ENCODE measurements at regions not wholly inside any gene's neighbourhood (a gene's known extent, or its start where the extent isn't known, plus 50 kb on each side); places are given as distances from the start of the nearest gene placed in this dataset.

GRCh38 chr6:4466769-4467480 lies 309.3 kb upstream of the CDYL start:
- H3K4me3 ChIP-seq (ENCODE audit: low read depth, low read length) = no peak overlapping the region

DNA sequence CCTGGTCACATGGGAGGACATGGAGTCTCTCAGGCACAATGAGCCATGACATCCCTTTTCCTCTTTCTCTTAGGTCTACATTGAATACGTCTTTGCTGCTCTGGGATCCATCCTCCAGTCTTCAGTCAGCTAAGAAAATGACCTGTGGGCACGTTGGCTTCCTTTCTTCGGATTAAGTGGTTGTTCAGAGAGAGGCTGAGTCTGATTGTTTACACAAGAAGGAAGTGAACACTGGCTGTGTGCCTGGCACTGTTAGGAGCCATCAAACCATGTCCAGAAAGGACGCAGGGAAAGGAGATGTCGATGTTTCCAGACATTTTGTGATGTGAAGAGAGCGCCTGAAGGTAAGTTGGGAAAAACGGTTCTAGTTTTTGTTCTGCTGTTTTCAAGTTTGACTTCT lies 309.9 kb upstream of the CDYL start:
- no peak overlapping the region for H3K4me3 ChIP-seq (ENCODE audit: low read depth, low read length)

- H3K4me3 ChIP-seq (ENCODE audit: low read depth, low read length) = no peak overlapping the region
Observed at GRCh38 chr6:4464638-4465037, 311.6 kb upstream of the CDYL start.

- no peak overlapping the region for H3K4me3 ChIP-seq (ENCODE audit: low read depth, low read length)
Observed at GRCh38 chr6:4463236-4463635, 313.0 kb upstream of the CDYL start.

GRCh38 chr6:4460586-4461475 lies 315.4 kb upstream of the CDYL start:
- H3K4me3 ChIP-seq (ENCODE audit: low read depth, low read length) = no peak overlapping the region

DNA sequence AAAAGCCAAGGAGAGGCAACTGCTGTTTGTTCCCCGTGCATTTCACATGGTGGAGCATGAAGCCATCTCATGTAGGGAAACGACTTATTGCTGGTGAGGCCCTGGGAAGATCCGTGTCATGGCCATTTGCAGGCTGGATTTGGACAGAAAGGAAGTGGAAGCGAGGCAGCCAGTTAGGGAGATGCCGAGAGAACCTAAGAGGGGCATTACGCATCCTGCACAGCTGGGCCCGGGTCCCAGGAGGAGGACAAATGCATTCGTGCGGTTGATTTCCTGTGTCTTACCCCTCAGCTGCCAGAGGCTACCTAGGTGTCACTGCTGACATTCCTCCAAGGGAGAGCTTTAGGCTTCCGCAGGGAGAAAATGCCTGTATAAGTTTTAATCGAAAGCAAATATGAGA lies 316.2 kb upstream of the CDYL start:
- no peak overlapping the region for H3K4me3 ChIP-seq (ENCODE audit: low read depth, low read length)

GRCh38 chr6:4459032-4459431 lies 317.2 kb upstream of the CDYL start:
- no peak overlapping the region for H3K4me3 ChIP-seq (ENCODE audit: low read depth, low read length)

GRCh38 chr6:4451718-4452117 lies 316.3 kb upstream of the ECI2 start:
- H3K4me3 ChIP-seq (ENCODE audit: low read depth, low read length) = no peak overlapping the region

GRCh38 chr6:4451081-4451480 lies 315.7 kb upstream of the ECI2 start:
- H3K4me3 ChIP-seq (ENCODE audit: low read depth, low read length) = no peak overlapping the region

DNA sequence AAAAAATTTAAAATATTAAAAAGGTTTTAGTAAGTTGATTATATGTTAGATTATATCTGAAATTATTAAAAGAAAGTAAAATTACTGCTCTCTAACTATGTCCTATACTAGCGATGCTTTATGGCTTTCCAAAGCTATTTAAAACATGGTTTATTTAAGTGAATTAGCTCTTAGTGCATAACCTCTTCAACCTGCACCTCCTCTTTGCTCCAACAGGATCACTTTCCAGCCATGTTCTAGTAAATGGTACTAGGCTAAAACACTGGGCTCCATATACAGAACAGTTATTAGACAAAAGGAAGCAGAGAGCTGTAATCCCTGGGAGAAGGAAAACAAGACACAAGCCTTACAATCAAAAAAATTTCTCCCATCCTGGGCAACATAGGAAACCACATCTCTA lies 314.9 kb upstream of the ECI2 start:
- H3K4me3 ChIP-seq (ENCODE audit: low read depth, low read length) = no peak overlapping the region

DNA sequence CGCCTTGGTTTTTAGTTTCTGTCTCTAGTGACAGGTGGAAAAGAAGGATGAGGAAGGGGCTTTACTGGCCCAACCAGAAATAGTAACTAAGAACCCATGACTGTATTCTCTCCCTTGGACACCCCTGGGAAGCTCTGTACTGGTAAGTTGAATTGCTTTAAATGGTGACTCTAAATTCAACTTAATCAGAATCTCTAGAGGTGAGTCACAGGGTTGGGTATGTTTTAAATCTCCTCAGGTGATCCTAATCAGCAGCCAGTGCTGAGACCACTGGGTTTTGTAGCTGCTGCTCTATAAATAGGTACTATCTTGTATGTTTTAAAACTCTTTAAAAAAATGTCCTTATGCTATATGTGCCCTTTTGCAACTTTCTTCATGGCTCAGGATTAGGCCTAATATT lies 314.0 kb upstream of the ECI2 start:
- no peak overlapping the region for H3K4me3 ChIP-seq (ENCODE audit: low read depth, low read length)

DNA sequence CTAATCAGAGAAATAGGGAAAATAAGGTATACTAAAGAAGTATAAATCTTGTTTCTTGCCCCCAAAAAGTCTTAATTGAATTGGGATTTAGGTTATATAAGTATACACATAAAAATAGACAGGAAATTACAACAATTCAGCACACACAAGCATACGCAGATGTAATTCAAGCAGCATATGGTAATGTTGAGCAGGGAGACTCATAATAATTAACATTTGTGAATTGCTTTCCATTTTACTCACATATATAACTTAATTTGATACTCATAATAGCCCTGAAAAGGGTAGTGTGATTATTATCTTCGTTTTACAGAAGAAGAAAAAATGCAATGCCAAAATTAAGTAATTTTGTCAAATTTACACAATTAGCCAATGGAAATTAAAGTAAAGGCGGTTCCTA lies 313.5 kb upstream of the ECI2 start:
- no peak overlapping the region for H3K4me3 ChIP-seq (ENCODE audit: low read depth, low read length)

DNA sequence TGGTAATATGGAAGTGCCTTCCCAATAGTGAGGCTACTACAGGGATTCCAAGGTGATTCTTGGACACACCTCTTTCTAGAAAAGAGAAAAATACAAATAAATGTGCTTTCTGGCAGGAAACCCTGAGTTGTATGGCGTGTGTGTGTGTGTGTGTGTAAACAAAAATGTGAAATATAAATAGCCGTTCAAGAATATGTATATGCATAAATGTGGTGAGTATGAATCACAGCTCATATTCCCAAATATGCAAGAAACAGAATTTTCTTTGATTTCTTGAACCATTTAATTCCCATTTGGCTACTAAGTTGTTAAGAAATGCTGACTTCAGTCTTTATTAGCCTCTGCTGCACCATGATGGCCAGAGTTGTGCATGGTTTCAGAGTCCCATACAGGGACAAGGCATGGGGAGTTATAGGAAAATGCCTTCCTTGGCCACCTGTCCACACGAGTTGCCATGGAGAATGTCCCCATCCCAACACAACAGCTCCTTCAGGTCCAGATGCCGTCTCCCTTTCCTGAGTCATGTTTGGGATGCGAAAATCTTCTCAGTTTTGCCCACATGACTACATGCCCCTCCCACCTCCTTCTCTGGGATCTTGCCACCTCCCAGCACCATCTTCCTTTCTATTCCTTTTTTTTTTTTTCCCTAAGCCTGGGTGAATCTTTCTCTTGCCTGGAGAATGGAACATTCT lies 312.4 kb upstream of the ECI2 start:
- H3K4me3 ChIP-seq (ENCODE audit: low read depth, low read length) = no peak overlapping the region

DNA sequence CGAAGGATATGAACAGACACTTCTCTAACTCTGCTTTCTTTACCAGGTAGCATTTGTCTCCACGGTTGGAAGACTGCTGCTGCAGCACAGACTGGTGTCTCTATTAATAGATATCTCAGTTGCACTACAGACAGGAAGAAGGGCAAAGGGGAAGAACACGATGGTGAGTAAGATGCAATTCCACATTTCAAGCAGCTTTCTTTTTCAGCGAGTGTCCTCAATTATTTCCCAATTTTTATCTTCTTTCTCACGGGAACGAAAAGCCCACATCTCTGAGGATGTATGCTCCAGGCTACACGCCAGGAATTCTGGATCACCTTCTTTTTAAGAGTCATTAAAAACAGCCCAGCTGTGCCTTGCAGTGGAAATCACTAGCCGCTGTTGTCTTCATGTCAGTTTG lies 311.6 kb upstream of the ECI2 start:
- H3K4me3 ChIP-seq (ENCODE audit: low read depth, low read length) = no peak overlapping the region

- H3K4me3 ChIP-seq (ENCODE audit: low read depth, low read length) = no peak overlapping the region
Observed at GRCh38 chr6:4441981-4442434, 306.6 kb upstream of the ECI2 start.

DNA sequence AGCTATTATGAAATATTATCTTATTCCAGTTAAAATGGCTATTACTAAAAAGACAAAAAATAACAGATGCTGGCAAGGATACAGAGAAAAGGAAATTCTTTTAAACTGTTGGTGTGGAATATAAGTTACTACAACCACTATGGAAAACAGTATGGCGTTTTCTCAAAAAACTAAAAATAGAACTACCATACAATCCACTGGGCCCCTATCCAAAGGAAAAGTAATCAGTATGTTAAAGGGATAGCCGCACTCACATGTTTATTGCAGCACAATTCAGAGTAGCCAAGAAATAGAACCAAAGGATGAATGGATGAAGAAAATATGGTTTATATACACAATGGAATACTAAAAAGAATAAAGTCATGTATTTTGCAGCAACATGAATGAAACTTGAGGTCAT lies 303.8 kb upstream of the ECI2 start:
- H3K4me3 ChIP-seq (ENCODE audit: low read depth, low read length) = no peak overlapping the region

- H3K4me3 ChIP-seq (ENCODE audit: low read depth, low read length) = no peak overlapping the region
Observed at GRCh38 chr6:4437342-4437741, 302.0 kb upstream of the ECI2 start.

DNA sequence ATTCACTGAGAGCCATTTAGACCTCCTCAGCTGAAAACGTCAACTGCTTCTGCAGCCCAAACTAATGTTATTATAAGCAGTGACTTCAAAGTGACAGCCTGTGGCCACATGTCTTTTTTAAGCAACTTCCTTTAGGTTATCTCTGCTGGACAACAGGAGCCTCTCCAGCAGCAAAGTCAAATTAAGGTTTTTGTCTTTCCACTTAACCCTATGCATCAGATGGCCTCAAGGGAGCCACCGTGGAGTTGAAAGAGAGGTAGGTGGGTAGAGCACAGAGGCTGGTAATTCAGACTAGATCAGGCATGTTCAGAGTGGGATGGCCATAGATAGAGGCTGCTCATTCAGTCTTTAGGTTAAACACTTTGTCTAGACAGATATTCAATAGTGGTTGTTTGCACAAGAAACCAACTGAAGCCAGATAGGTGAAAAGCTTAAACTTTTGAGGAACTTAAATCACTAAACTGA lies 300.6 kb upstream of the ECI2 start:
- no peak overlapping the region for H3K4me3 ChIP-seq (ENCODE audit: low read depth, low read length)

DNA sequence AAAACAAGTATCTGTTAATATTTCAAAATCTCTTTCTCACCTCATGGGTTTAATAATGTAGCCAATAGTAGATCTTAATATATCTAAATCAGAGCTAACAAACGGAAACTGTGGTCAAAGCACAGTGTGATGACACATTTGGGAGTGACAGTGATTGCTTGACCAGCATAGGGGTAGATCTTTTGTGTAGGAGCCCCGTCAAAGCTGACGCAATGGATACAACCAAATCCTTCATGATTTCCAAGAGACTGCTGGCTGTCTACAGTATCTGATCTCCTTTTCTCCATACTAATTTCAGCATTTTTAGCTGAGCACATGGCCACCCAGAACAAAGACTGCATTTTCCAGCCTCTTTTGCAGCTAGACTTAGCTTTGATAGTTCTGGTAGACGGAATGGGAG lies 299.3 kb upstream of the ECI2 start:
- H3K4me3 ChIP-seq (ENCODE audit: low read depth, low read length) = no peak overlapping the region

- H3K4me3 ChIP-seq (ENCODE audit: low read depth, low read length) = no peak overlapping the region
Observed at GRCh38 chr6:4433199-4433598, 297.8 kb upstream of the ECI2 start.

DNA sequence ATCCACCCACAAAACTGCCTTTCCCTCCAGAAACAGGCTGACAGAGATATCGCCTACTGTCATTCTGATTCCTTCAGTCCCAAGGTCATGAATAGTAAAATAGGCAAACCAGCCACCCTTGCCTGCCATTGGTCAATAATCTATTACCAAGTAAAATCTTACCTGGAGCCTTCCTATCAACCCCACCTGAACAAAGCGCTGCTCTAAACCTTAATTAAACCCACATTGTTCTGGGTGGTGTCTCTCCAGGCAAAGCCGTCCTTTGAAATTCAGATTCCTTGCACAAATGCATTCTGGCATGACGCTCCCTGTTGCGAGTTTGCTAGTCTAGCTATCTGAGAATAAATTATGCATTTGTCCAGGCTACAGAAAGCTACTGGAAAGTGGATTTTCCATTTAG lies 291.6 kb upstream of the ECI2 start:
- no peak overlapping the region for H3K4me3 ChIP-seq (ENCODE audit: low read depth, low read length)

GRCh38 chr6:4421837-4422236 lies 286.5 kb upstream of the ECI2 start:
- H3K4me3 ChIP-seq (ENCODE audit: low read depth, low read length) = no peak overlapping the region
